A549 (cell line): ENCODE measurements at regions not wholly inside any gene's neighbourhood (a gene's known extent, or its start where the extent isn't known, plus 50 kb on each side); places are given as distances from the start of the nearest gene placed in this dataset.

Experiments used
- ATAC-seq, 2 experiments: fragments of 200-7000 bp in 1 of 2; fragments of >200 bp in 1 of 2; cut with Nextera tagmentation in 1 of 2; cut with Tn5 transposase in 1 of 2; 3 replicates each; pipeline versions ENCODE4 v1.8.0 to v1.9.1; 2018 to 2020; ENCODE audit warnings: mild to moderate bottlenecking in 1 of 2, moderate library complexity in 1 of 2
- CTCF ChIA-PET: fragments of 300-600 bp; sonication (Branson Sonifier 250); formaldehyde crosslinking; extraction: SDS; loops from one replicate; lab custom pipeline; 2021; ENCODE audit warnings: antibody characterized with exemption, inconsistent platforms; lab: Yijun Ruan, JAX
- POLR2A ChIA-PET: fragments of 350-600 bp; formaldehyde crosslinking; extraction: SDS; loops from one replicate; lab custom pipeline; 2021; ENCODE audit warnings: antibody characterized with exemption, inconsistent platforms; lab: Yijun Ruan, JAX
- DNase-seq, 2 experiments: peaks; one replicate each; pipeline versions ENCODE4 v3.0.0 to v3.0.0-alpha.2; 2011 to 2016; ENCODE audit warnings: low read depth in 1 of 2, low spot score in 1 of 2
- FAIRE-seq: peaks from 2 replicates; lab custom pipeline; 2011; peaks lifted over from hg19 to GRCh38; lab: Jason Lieb, UNC
- H3K27ac ChIP-seq, 2 experiments: fragments of >200 bp; sonication (Bioruptor Twin); formaldehyde crosslinking; 3 replicates each; pipeline ENCODE4 v1.5.1; 2016 to 2017
- H3K4me1 ChIP-seq: fragments of >200 bp; sonication (Bioruptor Twin); formaldehyde crosslinking; 3 replicates; pipeline ENCODE4 v1.6.1; 2016
- H3K4me2 ChIP-seq: fragments of >200 bp; sonication (Bioruptor Twin); formaldehyde crosslinking; 3 replicates; pipeline ENCODE4 v1.6.1; 2016
- H3K4me3 ChIP-seq: fragments of >200 bp; sonication (Bioruptor Twin); formaldehyde crosslinking; 3 replicates; pipeline ENCODE4 v1.5.1; 2016
- H3K9me3 ChIP-seq: fragments of >200 bp; sonication (Bioruptor Twin); formaldehyde crosslinking; 3 replicates; pipeline ENCODE4 v1.6.1; 2016
- CBX2 ChIP-seq: fragments of 200-600 bp; sonication (generic); IDR thresholded peaks from 2 replicates; pipeline ENCODE4 v1.6.1; 2016; ENCODE audit warnings: low read depth, mild to moderate bottlenecking, borderline replicate concordance
- CEBPB ChIP-seq, 2 experiments: fragments of >200 bp in 1 of 2; sonication (Bioruptor Twin) in 1 of 2; formaldehyde crosslinking in 1 of 2; IDR thresholded peaks; 2 replicates each; pipeline ENCODE4 v1.6.1; 2012 to 2016
- EHMT2 ChIP-seq: fragments of 200-600 bp; sonication (generic); IDR thresholded peaks from 2 replicates; pipeline ENCODE4 v1.6.1; 2016; ENCODE audit warnings: antibody characterized with exemption, low read depth, mild to moderate bottlenecking, moderate library complexity
- ESRRA ChIP-seq: fragments of 150-350 bp; IDR thresholded peaks from 2 replicates; pipeline ENCODE4 v1.6.1; 2014; ENCODE audit warnings: mild to moderate bottlenecking, low read length, borderline replicate concordance
- FOSB ChIP-seq: fragments of 250-450 bp; sonication (Bioruptor Pico); IDR thresholded peaks from 2 replicates; pipeline ENCODE4 v1.5.0; 2020; ENCODE audit warnings: mild to moderate bottlenecking, moderate library complexity
- FOXS1 ChIP-seq: fragments of 250-450 bp; sonication (Bioruptor Pico); IDR thresholded peaks from 2 replicates; pipeline ENCODE4 v1.5.0; 2020; ENCODE audit warnings: mild to moderate bottlenecking, moderate library complexity
- HOXA7 ChIP-seq: fragments of 250-450 bp; sonication (Bioruptor Pico); IDR thresholded peaks from 2 replicates; pipeline ENCODE4 v1.5.0; 2020; ENCODE audit warnings: mild to moderate bottlenecking, moderate library complexity
- HOXB5 ChIP-seq: fragments of 250-450 bp; sonication (Bioruptor Pico); IDR thresholded peaks from 2 replicates; pipeline ENCODE4 v1.5.0; 2020; ENCODE audit warnings: mild to moderate bottlenecking, moderate library complexity
- JUN ChIP-seq, 2 experiments: fragments of >200 bp; sonication (Bioruptor Twin); formaldehyde crosslinking; IDR thresholded peaks; 2 replicates in 1 of 2; 3 replicates in 1 of 2; pipeline ENCODE4 v1.6.1; 2016 to 2017
- KDM1A ChIP-seq: fragments of 200-600 bp; sonication (generic); IDR thresholded peaks from 2 replicates; pipeline ENCODE4 v1.6.1; 2016; ENCODE audit warnings: low read depth, mild to moderate bottlenecking
- MAZ ChIP-seq: fragments of 150-350 bp; IDR thresholded peaks from 2 replicates; pipeline ENCODE4 v1.6.1; 2014; ENCODE audit warnings: antibody characterized with exemption, low read depth, low read length, borderline replicate concordance
- NPAS2 ChIP-seq: fragments of 250-450 bp; sonication (Bioruptor Pico); IDR thresholded peaks from 2 replicates; pipeline ENCODE4 v1.8.0; 2022; ENCODE audit warnings: mild to moderate bottlenecking, moderate library complexity, borderline replicate concordance
- POLR2A ChIP-seq: IDR thresholded peaks from 2 replicates; pipeline ENCODE4 v1.6.1; 2012; ENCODE audit warnings: mild to moderate bottlenecking, low read length
- POLR2AphosphoS2 ChIP-seq: conservative IDR thresholded peaks from 2 replicates; pipeline ENCODE4 v1.6.1; 2012; ENCODE audit warnings: low read length, improper control_type of control experiment, inconsistent platforms
- RARB ChIP-seq: fragments of 250-450 bp; sonication (Bioruptor Pico); IDR thresholded peaks from 2 replicates; pipeline ENCODE4 v1.8.0; 2021; ENCODE audit warnings: mild to moderate bottlenecking, moderate library complexity
- RNF2 ChIP-seq: fragments of 200-600 bp; sonication (generic); IDR thresholded peaks from 2 replicates; pipeline ENCODE4 v1.6.1; 2016; ENCODE audit warnings: low read depth, mild to moderate bottlenecking, antibody characterized with exemption, moderate library complexity, borderline replicate concordance
- SMC3 ChIP-seq: fragments of >200 bp; sonication (Bioruptor Twin); formaldehyde crosslinking; IDR thresholded peaks from 3 replicates; pipeline ENCODE4 v1.6.1; 2018; ENCODE audit warnings: inconsistent platforms
- SREBF2 ChIP-seq: fragments of 450-650 bp; IDR thresholded peaks from 2 replicates; pipeline ENCODE4 v1.6.1; 2014; ENCODE audit warnings: mild to moderate bottlenecking, moderate library complexity
- ZFP36 ChIP-seq: fragments of 450-650 bp; IDR thresholded peaks from 2 replicates; pipeline ENCODE4 v1.6.1; 2014; ENCODE audit warnings: borderline replicate concordance; ENCODE audit not compliant: partially characterized antibody
- ZSCAN20 ChIP-seq: fragments of 250-450 bp; sonication (Bioruptor Pico); IDR thresholded peaks from 2 replicates; pipeline ENCODE4 v1.8.0; 2022; ENCODE audit warnings: mild to moderate bottlenecking, moderate library complexity
- WGBS: methylation state at CpG from one replicate; pipeline ENCODE4 v1.1.6; 2017; ENCODE audit errors: missing lambda C conversion rate; 5-methylcytosine and 5-hydroxymethylcytosine counted together
- TF ChIP-seq, protein P1 (sequence below): IDR thresholded peaks from 2 replicates; pipeline ENCODE4 v1.6.1; 2012
- TF ChIP-seq, protein P2 (sequence below): fragments of >200 bp; sonication (Bioruptor Twin); formaldehyde crosslinking; IDR thresholded peaks from 3 replicates; pipeline ENCODE4 v1.6.1; 2016
- TF ChIP-seq, protein P3 (sequence below): fragments of 150-350 bp; IDR thresholded peaks from 2 replicates; pipeline ENCODE4 v1.6.1; 2014; ENCODE audit warnings: low read depth, mild to moderate bottlenecking, low read length
- TF ChIP-seq, protein P4 (sequence below): fragments of 250-450 bp; sonication (Bioruptor Pico); IDR thresholded peaks from 2 replicates; pipeline ENCODE4 v1.5.0; 2021; ENCODE audit warnings: mild to moderate bottlenecking, moderate library complexity, borderline replicate concordance

DNA sequence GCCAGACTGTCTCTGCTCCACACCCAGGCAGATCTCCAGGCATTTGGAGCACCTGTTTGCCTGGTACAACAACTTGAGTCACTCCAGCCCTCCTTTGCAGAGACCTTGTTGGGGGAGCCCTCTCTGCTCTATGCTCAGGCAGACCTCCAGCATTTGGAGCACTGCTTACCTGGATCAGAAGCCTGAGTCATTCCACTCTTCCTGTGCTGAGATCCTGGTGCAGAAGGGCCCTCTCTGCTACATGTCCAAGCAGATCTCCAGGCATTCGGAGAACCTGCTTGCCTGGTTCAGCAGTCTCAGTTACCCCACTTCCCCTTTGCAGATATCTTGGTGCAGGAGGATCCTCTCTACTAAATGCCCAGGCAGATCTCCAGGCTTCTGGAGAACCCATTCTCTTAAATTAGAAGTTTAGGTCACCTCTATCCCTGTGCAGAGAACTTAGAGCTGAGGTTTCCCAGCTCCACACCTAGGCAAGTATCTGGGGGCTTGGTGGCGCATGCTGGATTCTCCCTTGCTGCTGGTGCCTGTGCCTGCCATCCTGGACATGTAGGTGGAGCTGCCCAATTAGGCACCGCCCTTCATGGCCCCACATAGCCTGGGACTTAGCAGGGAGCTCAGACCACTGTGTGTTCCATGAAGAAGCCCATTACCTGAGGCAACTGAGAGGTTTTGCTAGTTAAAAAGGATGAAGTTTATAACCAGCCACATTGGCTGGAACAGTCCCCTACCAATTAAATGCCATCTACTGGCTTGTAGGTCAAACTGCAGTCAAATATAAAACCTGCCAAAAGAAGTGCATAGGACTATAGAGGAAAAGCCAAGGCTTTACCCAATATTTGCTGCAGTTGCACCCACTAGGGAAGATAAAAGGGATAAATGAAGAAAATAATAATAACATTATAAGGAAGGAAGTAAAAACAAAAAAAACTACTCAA lies 97.6 kb upstream of the SLITRK6 start:
- CTCF ChIA-PET: no interaction called here
- WGBS: 39% methylated on average over 3 of the region's 3 CpGs
- no peak overlapping the region for H3K27ac ChIP-seq
- H3K4me2 ChIP-seq: no peak overlapping the region
- POLR2A ChIA-PET: no interaction called here
- DNase-seq (peak in 1 of 2 experiments; percentile 4), FAIRE-seq (no peak), ATAC-seq (0 out of 6 replicates have a peak, but pooled peaks of 1 of the 2 experiments have one; percentile 55)
- TF ChIP-seq POLR2A (no peak), JUN (IDR thresholded peaks at IDR 0.05) (no peak), HOXA7 (CRISPR knock-in tag) (no peak), SREBF2 (no peak), CEBPB (IDR thresholded peaks at IDR 0.05) (no peak), HOXB5 (CRISPR knock-in tag) (no peak), FOSB (no peak), ZFP36 (no peak), RNF2 (no peak), POLR2AphosphoS2 (no peak), NPAS2 (CRISPR knock-in tag) (no peak), RARB (no peak), ESRRA (no peak)
- TF ChIP-seq, protein P1, sequence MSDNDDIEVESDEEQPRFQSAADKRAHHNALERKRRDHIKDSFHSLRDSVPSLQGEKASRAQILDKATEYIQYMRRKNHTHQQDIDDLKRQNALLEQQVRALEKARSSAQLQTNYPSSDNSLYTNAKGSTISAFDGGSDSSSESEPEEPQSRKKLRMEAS: no peak
- TF ChIP-seq, protein P2, sequence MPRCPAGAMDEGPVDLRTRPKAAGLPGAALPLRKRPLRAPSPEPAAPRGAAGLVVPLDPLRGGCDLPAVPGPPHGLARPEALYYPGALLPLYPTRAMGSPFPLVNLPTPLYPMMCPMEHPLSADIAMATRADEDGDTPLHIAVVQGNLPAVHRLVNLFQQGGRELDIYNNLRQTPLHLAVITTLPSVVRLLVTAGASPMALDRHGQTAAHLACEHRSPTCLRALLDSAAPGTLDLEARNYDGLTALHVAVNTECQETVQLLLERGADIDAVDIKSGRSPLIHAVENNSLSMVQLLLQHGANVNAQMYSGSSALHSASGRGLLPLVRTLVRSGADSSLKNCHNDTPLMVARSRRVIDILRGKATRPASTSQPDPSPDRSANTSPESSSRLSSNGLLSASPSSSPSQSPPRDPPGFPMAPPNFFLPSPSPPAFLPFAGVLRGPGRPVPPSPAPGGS: no peak
- TF ChIP-seq, protein P3, sequence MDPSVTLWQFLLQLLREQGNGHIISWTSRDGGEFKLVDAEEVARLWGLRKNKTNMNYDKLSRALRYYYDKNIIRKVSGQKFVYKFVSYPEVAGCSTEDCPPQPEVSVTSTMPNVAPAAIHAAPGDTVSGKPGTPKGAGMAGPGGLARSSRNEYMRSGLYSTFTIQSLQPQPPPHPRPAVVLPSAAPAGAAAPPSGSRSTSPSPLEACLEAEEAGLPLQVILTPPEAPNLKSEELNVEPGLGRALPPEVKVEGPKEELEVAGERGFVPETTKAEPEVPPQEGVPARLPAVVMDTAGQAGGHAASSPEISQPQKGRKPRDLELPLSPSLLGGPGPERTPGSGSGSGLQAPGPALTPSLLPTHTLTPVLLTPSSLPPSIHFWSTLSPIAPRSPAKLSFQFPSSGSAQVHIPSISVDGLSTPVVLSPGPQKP: no peak
- no peaks in the 10 kb centered on the region for H3K4me1 ChIP-seq
- H3K9me3 ChIP-seq: no peaks in the 10 kb centered on the region
- no peak overlapping the region for H3K4me3 ChIP-seq

GRCh38 chr13:85887406-85887805 lies 88.2 kb upstream of the SLITRK6 start:
- Histone ChIP-seq H3K4me1 (no peaks in the 10 kb centered on the region), H3K4me3 (no peak overlapping the region), H3K4me2 (no peak overlapping the region), H3K27ac (no peak overlapping the region), H3K9me3 (no peaks in the 10 kb centered on the region)
- no peak for DNase-seq
- WGBS: 40% methylated on average over 1 of the region's 1 CpG
- TF ChIP-seq MAZ (no peak), ZSCAN20 (no peak), FOXS1 (no peak), KDM1A (no peak), CBX2 (no peak), SMC3 (no peak), EHMT2 (no peak), NPAS2 (CRISPR knock-in tag) (no peak)
- TF ChIP-seq, protein P4, sequence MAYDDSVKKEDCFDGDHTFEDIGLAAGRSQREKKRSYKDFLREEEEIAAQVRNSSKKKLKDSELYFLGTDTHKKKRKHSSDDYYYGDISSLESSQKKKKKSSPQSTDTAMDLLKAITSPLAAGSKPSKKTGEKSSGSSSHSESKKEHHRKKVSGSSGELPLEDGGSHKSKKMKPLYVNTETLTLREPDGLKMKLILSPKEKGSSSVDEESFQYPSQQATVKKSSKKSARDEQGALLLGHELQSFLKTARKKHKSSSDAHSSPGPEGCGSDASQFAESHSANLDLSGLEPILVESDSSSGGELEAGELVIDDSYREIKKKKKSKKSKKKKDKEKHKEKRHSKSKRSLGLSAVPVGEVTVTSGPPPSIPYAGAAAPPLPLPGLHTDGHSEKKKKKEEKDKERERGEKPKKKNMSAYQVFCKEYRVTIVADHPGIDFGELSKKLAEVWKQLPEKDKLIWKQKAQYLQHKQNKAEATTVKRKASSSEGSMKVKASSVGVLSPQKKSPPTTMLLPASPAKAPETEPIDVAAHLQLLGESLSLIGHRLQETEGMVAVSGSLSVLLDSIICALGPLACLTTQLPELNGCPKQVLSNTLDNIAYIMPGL (CRISPR knock-in tag): no peak
- no peak for ATAC-seq
- ChIA-PET CTCF (no interaction called here), POLR2A (no interaction called here)
- FAIRE-seq: no peak
